ENCODE measurements at regions not wholly inside any gene's neighbourhood (a gene's known extent, or its start where the extent isn't known, plus 50 kb on each side); places are given as distances from the start of the nearest gene placed in this dataset.

DNA sequence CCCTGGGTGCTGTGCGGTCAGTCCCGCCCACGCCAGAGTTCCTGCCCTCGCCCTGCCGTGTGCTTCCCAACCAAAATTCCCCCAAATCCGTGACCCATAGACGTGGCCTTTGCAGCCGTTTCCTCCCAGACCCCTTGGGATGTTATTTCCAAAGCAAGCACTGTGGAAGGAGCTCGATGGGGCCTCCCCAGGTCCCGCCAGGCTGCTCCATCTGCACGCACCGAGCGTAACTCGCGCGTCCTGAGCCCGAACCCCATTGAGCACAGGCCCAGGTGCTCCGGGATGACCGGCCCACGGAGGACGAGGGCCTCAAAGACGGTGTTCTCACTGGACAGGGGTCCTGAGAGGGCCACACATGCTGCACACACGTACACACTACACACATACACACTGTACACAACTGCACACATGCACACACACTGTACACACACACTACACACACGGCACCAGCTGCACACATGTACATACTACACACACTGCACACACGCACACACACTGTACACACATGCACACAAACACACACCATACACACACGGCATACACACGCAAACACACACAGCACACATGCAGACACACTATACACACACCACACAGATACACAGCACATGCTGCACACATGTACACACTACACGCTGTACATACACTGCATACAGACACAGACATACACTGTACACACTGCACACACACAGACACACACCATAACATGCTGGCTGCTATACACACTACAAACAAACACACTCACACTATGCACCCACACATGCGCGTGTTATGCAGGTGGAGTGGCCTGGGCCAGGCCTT lies 431.2 kb upstream of the SALL3 start:
- no peak overlapping the region for H2AFZ ChIP-seq (ENCODE audit: low read depth, low read length)
- no peak overlapping the region for H3K4me3 ChIP-seq (ENCODE audit: low read length)
- H4K20me1 ChIP-seq (ENCODE audit: insufficient read depth): no peaks in the 10 kb centered on the region
- no peaks in the 10 kb centered on the region for H3K79me2 ChIP-seq (replicated peaks; ENCODE audit: insufficient read depth, low read length)
- no peak overlapping the region for H3K27ac ChIP-seq (ENCODE audit: low read length)
- H3F3A ChIP-seq (ENCODE audit: insufficient read depth, low read length, poor library complexity, severe bottlenecking): no peaks in the 10 kb centered on the region
- H3K4me2 ChIP-seq (ENCODE audit: low read length): no peak overlapping the region
- H3K9me3 ChIP-seq (ENCODE audit: low read length): no peaks in the 10 kb centered on the region
- H3K27me3 ChIP-seq (ENCODE audit: insufficient read depth, low read depth, low read length): no peaks in the 10 kb centered on the region
- no peaks in the 10 kb centered on the region for H3K36me3 ChIP-seq (ENCODE audit: insufficient read depth, low read length)
- no peak for TF ChIP-seq TAF1 (IDR thresholded peaks at IDR 0.05; ENCODE audit: low read depth)
- H3K9ac ChIP-seq (ENCODE audit: low read length): no peak overlapping the region
- H3K9me2 ChIP-seq (ENCODE audit: insufficient read depth, low read length): no peaks in the 10 kb centered on the region

DNA sequence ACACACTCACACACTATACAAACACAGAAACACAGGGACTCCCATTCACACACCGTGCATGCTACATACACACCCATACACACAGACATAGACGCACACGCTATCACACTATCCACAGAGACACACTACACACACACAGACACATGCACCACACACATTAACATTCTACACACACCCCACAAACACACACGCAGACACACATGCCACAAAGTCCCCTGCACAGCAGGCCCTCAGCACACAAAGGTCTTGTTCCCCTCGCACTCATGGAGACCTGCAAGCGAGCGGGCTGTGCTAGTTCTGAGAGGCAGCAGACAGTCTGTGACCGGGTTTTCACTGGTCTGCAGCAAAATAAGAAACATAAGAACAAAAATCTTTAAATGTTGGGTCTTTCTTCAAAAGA lies 429.6 kb upstream of the SALL3 start:
- no peak for TF ChIP-seq MXI1 (conservative IDR thresholded peaks at IDR 0.05; ENCODE audit: poor library complexity, severe bottlenecking)
- TF ChIP-seq, protein P1, sequence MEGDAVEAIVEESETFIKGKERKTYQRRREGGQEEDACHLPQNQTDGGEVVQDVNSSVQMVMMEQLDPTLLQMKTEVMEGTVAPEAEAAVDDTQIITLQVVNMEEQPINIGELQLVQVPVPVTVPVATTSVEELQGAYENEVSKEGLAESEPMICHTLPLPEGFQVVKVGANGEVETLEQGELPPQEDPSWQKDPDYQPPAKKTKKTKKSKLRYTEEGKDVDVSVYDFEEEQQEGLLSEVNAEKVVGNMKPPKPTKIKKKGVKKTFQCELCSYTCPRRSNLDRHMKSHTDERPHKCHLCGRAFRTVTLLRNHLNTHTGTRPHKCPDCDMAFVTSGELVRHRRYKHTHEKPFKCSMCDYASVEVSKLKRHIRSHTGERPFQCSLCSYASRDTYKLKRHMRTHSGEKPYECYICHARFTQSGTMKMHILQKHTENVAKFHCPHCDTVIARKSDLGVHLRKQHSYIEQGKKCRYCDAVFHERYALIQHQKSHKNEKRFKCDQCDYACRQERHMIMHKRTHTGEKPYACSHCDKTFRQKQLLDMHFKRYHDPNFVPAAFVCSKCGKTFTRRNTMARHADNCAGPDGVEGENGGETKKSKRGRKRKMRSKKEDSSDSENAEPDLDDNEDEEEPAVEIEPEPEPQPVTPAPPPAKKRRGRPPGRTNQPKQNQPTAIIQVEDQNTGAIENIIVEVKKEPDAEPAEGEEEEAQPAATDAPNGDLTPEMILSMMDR (IDR thresholded peaks at IDR 0.05; ENCODE audit: poor library complexity, severe bottlenecking): no peak
- TF ChIP-seq POLR2AphosphoS5 (IDR thresholded peaks at IDR 0.05): no peak
- TF ChIP-seq, protein P2, sequence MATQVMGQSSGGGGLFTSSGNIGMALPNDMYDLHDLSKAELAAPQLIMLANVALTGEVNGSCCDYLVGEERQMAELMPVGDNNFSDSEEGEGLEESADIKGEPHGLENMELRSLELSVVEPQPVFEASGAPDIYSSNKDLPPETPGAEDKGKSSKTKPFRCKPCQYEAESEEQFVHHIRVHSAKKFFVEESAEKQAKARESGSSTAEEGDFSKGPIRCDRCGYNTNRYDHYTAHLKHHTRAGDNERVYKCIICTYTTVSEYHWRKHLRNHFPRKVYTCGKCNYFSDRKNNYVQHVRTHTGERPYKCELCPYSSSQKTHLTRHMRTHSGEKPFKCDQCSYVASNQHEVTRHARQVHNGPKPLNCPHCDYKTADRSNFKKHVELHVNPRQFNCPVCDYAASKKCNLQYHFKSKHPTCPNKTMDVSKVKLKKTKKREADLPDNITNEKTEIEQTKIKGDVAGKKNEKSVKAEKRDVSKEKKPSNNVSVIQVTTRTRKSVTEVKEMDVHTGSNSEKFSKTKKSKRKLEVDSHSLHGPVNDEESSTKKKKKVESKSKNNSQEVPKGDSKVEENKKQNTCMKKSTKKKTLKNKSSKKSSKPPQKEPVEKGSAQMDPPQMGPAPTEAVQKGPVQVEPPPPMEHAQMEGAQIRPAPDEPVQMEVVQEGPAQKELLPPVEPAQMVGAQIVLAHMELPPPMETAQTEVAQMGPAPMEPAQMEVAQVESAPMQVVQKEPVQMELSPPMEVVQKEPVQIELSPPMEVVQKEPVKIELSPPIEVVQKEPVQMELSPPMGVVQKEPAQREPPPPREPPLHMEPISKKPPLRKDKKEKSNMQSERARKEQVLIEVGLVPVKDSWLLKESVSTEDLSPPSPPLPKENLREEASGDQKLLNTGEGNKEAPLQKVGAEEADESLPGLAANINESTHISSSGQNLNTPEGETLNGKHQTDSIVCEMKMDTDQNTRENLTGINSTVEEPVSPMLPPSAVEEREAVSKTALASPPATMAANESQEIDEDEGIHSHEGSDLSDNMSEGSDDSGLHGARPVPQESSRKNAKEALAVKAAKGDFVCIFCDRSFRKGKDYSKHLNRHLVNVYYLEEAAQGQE (IDR thresholded peaks at IDR 0.05; ENCODE audit: borderline replicate concordance): no peak
- no peak for TF ChIP-seq RAD21 (conservative IDR thresholded peaks at IDR 0.05)
- TF ChIP-seq EP300 (conservative IDR thresholded peaks at IDR 0.05; ENCODE audit: poor library complexity, severe bottlenecking): no peak
- no peak for TF ChIP-seq TAF1 (IDR thresholded peaks at IDR 0.05; ENCODE audit: low read depth)
- no peak for TF ChIP-seq EZH2 (IDR thresholded peaks at IDR 0.05; ENCODE audit: borderline replicate concordance, insufficient read depth, low read length, poor library complexity, severe bottlenecking)
- no peak for TF ChIP-seq SMC3 (conservative IDR thresholded peaks at IDR 0.05; ENCODE audit: poor library complexity)
- H3K4me2 ChIP-seq (ENCODE audit: low read length): no peak overlapping the region
- H3F3A ChIP-seq (ENCODE audit: insufficient read depth, low read length, poor library complexity, severe bottlenecking): no peaks in the 10 kb centered on the region
- H3K27me3 ChIP-seq (ENCODE audit: insufficient read depth, low read depth, low read length): no peaks in the 10 kb centered on the region
- no peak overlapping the region for H3K4me3 ChIP-seq (ENCODE audit: low read length)
- no peak overlapping the region for H2AFZ ChIP-seq (ENCODE audit: low read depth, low read length)
- no peak overlapping the region for H3K27ac ChIP-seq (ENCODE audit: low read length)
- H3K9me2 ChIP-seq (ENCODE audit: insufficient read depth, low read length): no peaks in the 10 kb centered on the region
- no peaks in the 10 kb centered on the region for H3K9me3 ChIP-seq (ENCODE audit: low read length)
- H3K79me2 ChIP-seq (replicated peaks; ENCODE audit: insufficient read depth, low read length): no peaks in the 10 kb centered on the region
- no peaks in the 10 kb centered on the region for H4K20me1 ChIP-seq (ENCODE audit: insufficient read depth)
- H3K9ac ChIP-seq (ENCODE audit: low read length): no peak overlapping the region
- no peaks in the 10 kb centered on the region for H3K36me3 ChIP-seq (ENCODE audit: insufficient read depth, low read length)
